HG03025 (cell line): ENCODE measurements at regions not wholly inside any gene's neighbourhood (a gene's known extent, or its start where the extent isn't known, plus 50 kb on each side); places are given as distances from the start of the nearest gene placed in this dataset.

Experiments
- ATAC-seq: cut with Tn5 transposase; IDR thresholded peaks from one replicate; pipeline ENCODE4 v1.9.1; 2021; ENCODE audit warnings: mild to moderate bottlenecking, moderate library complexity; ENCODE audit not compliant: unreplicated experiment, low FRiP score

DNA sequence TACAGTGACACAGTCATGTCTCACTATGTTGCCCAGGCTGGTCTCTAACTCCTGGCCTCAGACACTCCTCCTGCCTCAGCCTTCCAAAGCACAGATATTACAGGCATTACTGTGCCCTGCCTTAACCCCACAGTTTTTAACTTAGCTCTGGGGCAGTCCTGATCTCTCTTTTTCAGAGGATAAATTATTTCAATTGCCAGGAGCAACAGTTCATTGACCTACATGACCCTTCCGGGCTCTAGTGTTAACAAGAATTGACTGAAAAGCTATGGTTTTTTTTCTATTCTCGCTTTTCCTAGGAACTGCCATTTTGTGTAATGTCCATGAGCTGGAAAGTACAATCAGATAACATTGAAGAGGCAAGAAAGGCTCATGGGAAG is 92.8 kb downstream of the HNRNPLL start:
- ATAC-seq, result no peak

DNA sequence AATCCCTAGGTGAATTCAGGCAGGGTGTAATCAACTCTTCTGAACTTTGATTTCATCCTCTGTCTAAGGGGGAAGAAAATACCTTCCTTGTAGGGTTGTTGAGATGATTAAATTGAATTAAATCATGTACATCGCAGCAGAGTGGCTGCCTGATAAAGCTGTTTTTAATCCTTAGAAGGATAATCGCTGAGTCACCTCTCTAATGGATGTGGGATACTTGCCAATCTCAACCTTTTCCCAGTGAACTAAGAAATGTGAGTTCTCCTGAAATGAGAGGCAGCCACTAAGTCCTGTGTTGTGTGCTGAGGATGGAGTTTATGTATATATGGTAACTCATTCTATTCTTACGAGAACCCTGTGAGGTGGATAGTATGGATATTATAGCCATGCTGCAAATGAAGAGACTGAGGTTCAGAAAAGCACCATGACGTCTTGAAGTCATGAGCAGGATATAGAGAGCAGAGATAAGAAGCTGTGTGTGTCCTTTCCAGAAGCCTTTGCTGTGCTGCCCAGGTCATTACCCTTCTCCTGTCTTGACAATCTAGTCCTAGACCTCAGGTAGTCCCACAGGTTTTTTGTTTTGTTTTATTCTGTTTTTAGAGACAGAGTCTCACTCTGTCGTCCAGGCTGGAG is 93.3 kb downstream of the HNRNPLL start:
- no peak for ATAC-seq

DNA sequence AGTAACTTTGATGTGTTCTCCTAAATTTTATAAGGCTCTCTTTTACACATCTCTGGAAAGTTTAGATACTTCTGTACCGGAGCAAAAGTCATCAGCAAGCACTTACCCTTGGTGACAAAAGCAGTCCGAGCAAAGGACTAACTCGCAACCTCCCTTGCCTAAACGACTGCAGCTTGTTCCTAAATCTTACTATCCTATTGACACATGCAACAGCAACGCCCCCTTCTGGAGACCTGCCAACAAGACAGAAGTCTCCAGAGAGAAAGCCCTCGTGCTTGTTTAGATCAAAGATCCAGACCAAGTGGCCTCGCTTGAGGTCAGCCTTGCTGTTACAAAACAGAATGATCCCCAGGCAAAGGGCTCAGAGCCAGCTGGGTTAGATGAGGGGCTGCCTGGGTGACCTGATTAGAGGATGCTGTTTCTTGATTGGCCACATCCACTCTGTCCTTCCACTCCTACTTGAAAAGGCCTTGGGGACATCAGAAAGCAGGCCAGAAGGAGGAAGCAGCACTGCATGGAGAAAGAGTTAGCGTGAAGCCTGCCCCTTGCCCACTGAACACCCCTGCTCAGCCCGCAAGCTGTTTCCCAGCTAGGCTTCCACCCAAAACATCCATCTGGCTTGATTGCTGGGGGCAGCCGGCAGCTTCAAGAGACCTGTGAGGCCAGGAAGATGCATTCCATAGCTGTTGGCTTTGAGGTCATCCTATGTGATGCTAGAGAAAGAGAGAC is 94.3 kb downstream of the HNRNPLL start:
- no peak for ATAC-seq

DNA sequence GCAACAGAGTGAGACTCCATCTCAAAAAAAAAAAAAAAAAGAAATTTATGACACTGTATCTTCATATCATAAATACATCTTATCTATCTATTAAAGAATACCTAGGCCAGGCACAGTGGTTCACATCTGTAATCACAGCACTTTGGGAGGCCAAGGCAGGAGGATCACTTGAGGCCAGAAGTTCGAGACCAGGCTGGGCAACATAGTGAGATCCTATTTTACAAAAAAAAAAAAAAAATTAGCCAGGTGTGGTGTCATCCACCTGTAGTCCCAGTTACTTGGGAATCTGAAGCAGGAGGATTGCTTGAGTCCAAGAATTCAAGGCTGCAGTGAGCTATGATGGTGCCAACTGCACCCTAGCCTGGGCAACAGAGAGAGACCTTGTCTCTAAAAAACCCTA is 95.0 kb downstream of the HNRNPLL start:
- no peak for ATAC-seq

DNA sequence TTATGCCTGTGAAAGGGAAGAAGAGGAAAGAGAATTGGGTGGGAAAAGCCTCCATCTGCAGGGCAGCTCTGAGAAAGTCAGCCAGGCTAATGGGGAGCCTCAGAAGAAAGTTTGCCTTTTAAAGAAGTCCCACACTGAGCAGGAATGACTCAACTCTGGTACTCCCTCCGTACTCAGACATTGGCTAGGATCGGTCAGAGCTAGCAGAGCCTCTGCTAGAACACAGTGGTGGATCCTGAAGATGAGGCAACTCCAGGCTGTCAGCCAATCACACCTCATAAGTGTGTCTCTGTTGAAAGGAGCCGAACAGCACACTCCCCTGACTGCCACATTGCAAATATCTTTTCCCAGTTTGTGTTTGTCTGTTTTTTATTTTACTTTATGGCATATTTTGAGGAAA is 96.9 kb downstream of the HNRNPLL start:
- ATAC-seq, result no peak

DNA sequence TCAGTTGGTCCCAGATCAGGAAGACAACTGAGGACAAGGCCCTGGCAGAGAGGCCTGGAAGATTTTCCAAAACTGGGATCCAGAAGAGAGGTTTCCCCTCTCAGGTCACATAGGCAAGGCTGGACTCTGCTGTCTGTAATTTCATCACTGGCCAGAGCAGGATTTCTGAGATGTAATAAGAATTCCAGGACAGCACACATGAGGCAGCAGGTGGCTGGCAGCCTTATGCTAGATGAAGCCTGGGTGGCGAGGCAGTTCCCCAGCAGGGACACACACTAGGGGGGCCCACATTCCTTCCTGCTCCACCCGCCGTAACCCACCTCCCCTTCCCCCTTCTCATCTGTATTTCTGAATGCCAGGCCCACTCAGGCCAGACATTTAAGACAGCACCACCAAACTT is 98.6 kb downstream of the HNRNPLL start:
- ATAC-seq, result no peak

DNA sequence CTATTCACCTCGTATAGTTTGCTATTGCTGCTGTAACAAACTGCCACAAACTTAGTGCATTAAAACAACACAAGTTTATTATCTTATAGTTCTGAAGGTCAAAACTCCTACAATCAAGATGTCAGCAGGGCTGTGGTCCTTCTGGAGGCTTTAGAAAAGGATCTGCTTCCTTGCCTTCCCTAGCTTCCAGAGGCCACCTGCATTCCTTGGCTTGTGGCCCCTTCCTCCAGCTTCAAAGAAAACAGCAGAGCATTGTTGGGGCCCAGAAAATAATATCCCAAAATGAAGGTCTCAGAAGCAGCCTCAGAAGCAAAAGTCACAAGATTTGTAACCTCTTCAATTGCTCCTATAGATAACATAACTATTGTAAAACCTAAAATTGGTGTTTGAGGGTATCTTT is 100.6 kb downstream of the HNRNPLL start:
- no peak for ATAC-seq

DNA sequence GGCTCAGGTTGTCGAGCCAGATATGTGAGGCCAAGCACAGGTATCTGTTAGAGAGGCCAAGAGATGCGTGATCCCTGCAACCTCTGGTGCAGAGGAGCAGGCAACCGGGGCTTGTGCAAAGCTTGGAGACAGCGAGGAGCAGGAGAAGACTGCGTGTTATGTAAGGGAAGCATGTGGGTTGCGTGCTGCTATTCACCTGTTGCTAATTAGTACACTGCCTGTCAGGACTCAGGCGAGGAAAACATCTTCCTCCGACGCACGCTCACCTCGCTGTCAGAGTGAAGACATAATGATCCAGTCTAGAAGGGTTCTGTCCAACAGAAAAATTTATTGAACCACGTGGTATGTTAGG is 102.5 kb downstream of the HNRNPLL start:
- no peak for ATAC-seq

DNA sequence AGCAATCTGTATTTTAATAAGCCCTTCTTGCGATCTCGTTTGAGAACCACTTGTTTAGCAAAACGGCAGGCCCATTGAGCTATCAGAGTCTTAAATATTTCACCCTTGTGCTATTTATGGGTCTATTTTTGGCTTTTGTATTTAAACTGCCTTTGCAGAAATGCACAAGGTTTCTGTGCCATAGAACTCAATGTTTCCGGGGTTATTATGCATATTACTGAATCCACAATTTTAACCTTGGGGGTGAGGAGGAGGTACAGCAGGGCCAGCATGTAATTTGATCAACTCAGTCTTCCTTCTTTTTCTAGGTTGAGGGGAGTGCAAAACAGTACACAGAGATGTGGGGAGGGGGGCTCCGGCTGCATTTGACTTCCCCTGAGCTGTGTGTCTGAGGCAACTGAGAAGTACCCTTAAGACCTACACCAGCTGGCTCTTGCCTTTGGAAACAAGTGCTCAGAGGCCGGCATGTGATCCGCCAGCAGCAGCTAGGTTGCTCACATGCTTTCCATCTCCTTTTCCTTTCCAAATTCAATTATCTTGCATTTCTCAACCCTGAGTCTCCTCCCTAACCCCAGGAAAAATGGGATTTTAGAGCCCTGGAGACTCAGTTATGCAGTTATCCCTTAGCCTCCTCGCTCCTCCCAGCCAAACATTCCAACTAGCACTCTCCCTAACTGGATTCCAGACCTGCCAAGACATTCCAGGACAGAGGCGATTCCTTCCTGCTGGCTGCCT is 103.0 kb downstream of the HNRNPLL start:
- ATAC-seq, result no peak

DNA sequence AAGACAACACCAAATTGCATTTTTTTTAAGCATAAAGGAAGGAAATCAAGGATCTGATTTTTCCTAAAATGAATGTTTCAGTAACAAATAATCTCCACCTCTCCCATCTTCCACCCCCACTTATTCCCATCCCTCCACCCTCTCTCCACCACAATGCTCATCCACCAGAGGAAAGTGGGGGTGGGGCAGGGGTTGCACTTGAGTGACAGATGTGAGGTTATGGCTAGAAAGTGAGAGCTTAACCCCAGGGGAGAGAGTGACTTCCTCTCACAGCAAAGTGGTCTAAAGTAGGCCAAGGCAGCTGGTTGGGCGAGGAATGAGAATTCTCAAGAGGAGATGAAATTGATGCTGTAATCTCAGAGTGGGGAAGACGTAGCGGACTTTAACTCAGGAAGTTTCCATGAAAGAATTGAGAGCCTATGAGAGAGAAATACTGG is 104.7 kb downstream of the HNRNPLL start:
- no peak for ATAC-seq

DNA sequence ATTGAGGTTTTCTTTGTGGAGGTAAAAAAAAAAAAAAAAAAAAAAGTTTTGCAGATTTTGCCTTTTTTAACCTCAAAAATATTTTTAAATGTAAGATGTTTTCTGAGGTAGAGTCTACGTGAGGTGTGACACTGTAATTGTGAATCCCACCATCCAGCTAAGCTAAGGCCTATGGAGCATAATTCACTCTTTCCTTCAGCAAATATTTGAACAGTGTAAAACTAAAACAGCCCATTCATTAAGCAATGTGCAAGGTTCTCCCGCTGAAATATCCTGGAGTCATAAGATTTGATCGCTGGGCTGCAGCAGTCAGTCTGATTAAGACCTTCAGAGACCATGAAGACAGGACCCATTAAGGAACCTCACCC is 105.1 kb downstream of the HNRNPLL start:
- ATAC-seq, result no peak

DNA sequence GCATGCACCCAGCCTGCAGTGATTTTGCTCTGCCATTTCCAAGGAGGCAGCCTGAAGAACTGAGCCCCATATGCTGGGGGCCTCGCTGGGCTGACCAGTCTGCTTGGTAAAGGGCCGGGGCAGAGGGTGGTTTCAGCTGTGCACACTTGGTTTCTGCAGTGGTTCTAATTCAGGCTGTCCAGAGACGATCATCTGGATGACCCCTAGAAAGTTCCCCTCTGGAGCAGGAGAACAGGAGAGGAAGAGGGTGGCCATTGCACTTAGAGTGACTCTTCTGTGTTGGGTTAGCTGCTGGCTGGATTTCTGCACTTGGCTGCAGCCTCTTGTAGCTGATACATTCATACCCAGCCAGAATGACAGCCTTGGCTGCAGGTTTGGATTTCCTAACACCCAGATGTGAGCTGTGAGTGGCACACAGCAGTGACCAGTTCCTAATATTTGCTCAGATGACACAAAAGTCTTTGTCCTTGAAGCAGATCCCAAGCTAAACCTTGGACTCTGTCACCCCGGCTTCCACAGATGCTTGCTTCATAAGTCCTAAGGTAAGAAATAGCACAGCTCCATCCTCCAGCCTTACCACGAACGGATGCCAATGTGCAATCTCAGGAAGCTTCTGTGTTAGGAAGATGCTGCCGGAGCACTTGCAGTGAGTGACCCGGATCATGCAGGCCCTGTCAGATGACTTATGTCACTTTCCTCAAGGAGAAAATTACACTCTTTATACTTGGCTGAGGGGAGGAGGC is 105.6 kb downstream of the HNRNPLL start:
- ATAC-seq, result no peak

DNA sequence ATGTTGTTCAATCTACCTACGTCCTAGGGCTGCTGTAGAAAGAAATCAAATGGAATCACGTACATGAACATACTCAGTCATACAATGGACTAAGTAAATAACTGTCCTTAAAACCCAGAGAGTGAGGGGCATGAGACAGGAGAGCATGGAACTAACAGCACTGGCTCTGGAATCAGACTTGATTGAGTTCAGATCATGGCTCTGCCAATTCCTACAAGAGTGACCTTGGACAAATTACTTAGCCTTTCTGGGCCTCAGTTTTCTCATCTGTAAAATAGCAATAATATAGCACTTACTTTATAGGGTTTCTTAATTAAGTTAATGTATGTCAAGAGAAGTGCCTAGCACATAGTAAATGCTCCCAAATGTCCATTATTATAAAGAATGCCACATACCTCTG is 106.8 kb downstream of the HNRNPLL start:
- no peak for ATAC-seq

DNA sequence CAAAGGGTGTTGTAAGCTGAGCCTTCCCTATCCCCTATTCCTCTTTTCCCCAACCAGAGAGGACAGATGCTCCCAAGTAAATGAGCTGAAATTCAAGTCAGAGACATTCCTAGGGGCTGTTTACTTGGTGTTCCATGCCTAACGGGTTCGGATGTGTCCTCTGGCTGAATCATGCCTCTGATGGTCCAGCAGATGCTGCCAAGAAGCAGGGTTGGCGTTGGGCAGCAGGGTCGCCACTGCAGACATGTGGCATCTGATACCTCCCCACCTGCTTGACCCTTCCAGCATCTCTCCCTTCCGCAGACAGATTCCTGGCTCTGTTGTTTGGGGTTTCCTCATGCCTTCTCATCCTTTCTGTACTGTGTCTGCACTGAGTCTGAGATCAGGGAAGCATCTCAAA is 108.3 kb downstream of the HNRNPLL start:
- ATAC-seq, result no peak

DNA sequence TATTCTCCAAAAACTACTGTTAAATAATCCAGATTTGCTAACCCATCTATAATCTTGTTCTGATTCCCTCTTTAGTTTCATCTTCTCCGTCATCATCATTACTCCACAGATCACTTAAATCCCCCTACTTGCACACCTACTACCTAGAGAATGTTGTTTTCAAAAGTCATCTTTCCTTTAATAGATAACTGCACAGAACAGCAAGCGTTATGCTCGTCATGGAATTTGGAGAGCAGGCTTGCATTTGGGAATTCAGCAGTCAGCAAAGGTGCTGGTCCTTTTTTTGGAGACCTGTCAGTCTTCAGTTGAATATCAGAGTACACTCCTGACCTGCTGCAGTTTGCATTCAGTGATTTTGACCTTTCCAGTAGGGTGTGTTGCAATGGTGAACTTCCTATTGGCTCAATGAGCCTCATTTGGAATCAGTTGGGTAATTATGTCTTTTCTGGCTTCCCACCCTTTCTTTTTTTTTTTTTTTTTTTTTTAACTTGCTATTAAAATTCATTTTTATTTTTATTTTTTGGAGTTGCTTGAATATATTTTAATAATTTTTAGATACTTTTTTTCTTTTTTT is 110.6 kb downstream of the HNRNPLL start:
- no peak for ATAC-seq

DNA sequence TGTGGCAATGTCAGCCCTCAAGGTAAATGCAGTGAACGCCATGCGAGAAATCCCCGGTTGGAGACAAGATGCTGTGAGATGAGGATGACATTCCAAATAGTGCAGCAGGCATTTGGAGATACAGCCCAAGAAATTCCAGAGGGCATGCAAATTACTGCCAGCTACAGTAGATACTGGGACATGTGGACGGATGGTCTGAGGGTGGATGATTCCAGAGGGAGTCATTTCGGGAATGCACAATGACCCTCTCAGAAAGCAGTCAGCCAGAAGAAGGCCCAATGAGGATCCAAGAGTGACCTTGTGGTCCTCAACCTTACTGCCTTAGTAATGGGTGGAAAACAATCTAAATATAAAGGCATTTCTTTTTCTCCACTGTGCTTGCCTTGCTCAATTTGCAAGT is 111.3 kb downstream of the HNRNPLL start:
- ATAC-seq, result no peak

DNA sequence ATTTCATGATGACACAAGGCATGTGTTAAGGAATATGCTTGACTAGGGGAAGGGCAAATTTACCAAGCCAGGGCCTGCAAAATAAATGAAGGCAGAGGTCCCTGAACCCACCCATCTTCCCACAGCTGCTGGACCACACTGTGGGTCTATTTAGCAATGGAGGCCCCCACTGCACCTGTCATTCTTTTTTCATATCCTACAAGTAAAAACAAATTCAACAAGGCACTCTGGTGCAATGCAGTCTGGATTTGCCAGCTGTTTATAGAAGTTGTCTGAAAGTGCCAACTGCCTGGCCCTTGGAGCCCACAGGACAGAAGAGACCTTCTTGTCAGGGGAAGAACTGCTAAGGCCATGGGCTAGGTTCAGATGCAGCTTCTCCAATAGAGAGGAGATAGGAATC is 112.8 kb upstream of the ATL2 start:
- no peak for ATAC-seq

DNA sequence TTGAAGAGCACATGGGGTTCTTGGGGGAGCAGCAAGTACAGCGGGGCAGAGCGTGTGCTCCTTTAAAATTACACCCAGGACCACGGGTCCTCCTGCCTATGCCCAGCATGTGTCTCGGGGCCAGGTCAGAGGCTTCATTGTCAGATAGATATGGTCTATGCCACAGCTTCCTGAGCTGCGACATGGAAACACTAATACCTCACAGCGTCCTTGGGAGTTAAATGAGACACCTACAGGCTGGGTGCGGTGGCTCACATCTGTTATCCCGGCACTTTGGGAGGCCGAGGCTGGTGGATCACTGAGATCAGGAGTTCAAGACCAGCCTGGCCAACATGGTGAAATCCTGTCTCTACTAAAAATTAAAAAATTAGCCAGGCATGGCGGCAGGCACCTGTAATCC is 110.8 kb upstream of the ATL2 start:
- ATAC-seq, result no peak

DNA sequence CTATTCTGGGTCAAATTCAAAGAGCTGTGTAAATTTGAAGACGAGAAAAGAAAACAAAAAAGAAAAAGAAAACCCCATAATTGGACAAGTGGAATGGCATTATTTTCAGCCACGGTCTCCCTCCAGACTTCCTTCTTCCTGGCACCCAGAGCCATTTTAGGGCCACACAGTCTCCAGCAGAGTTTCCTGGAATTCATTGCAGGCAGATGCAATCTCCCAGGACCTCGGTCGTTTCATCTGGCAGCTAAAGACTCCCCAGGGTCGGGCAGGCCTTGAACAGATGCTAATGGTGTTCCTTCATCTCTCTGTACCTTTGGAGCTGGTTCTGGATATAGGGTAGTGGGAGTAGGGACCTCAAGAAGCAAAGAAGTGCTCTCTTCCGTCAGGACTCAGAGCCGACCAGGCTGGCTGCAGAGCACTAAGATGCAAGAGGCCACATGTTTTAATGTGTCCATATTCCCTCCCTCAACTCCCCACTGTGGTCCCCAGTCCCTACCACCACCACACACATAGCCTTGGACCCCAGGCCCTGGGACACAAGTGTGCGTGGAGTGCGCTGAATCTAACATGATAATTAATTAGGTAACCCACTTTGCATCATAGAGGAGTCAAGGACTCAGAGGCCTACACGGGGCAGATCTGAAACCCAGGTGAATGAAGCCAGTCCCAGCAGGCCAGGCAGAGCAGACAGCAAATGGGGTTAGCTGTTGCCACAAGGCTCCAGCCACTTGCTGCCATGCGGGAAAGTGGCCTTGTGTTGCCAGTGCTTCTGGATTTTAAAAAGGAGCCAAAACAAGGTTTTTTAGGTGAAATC is 109.3 kb upstream of the ATL2 start:
- ATAC-seq, result no peak

DNA sequence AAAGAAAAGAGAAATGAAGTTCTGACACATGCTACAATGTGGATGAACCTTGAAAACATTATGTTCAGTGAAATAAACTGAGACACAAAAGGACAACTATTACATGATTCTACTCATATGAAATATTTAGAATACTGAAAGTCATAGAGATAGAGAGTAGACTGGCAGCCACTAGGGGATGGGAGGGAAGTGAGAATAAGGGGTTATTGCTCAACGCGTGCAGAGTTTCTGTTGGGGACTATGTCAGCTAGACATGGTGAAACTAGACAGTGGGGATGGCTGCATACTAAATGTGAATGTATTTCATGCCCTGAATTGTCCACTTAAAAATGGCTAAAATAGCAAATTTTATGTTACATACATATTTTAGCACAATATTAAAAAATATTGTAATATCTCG is 108.7 kb upstream of the ATL2 start:
- peak; percentile 89 for ATAC-seq
